RWPE2 (cell line): ENCODE measurements at regions not wholly inside any gene's neighbourhood (a gene's known extent, or its start where the extent isn't known, plus 50 kb on each side); places are given as distances from the start of the nearest gene placed in this dataset.

Source experiments
- ATAC-seq: fragments of 200-7000 bp; cut with Tn5 transposase; 3 replicates; pipeline ENCODE4 v1.9.1; 2021; ENCODE audit warnings: low read depth
- DNase-seq: peaks from one replicate; pipeline ENCODE4 v3.0.0-alpha.2; 2020; ENCODE audit warnings: low spot score
- H3K27ac ChIP-seq: fragments of 450-650 bp; 2 replicates; pipeline ENCODE4 v1.5.1; 2017; ENCODE audit warnings: mild to moderate bottlenecking; ENCODE audit not compliant: poor library complexity, severe bottlenecking
- H3K27me3 ChIP-seq: fragments of 250-450 bp; sonication (Bioruptor Pico); 2 replicates; pipeline ENCODE4 v1.5.1; 2021; ENCODE audit warnings: mild to moderate bottlenecking, moderate library complexity; ENCODE audit not compliant: insufficient read depth, poor library complexity, severe bottlenecking
- H3K36me3 ChIP-seq: fragments of 250-450 bp; sonication (Bioruptor Pico); 2 replicates; pipeline ENCODE4 v1.5.1; 2020; ENCODE audit warnings: low read depth, mild to moderate bottlenecking, moderate library complexity
- H3K4me1 ChIP-seq: fragments of 250-450 bp; sonication (Bioruptor Pico); 2 replicates; pipeline ENCODE4 v1.5.1; 2021; ENCODE audit warnings: mild to moderate bottlenecking, moderate library complexity; ENCODE audit not compliant: insufficient read depth, poor library complexity, severe bottlenecking
- H3K4me3 ChIP-seq: fragments of 250-450 bp; sonication (Bioruptor Pico); 2 replicates; pipeline ENCODE4 v1.5.1; 2021; ENCODE audit warnings: mild to moderate bottlenecking, moderate library complexity; ENCODE audit not compliant: severe bottlenecking
- H3K9me3 ChIP-seq: fragments of 250-450 bp; sonication (Bioruptor Pico); 2 replicates; pipeline ENCODE4 v1.5.1; 2021; ENCODE audit warnings: mild to moderate bottlenecking, moderate library complexity; ENCODE audit not compliant: severe bottlenecking
- TF ChIP-seq, protein P1 (sequence below): fragments of 450-650 bp; IDR thresholded peaks from one replicate; pipeline ENCODE4 v1.5.1; 2017; ENCODE audit warnings: mild to moderate bottlenecking, moderate library complexity; ENCODE audit not compliant: poor library complexity, severe bottlenecking

DNA sequence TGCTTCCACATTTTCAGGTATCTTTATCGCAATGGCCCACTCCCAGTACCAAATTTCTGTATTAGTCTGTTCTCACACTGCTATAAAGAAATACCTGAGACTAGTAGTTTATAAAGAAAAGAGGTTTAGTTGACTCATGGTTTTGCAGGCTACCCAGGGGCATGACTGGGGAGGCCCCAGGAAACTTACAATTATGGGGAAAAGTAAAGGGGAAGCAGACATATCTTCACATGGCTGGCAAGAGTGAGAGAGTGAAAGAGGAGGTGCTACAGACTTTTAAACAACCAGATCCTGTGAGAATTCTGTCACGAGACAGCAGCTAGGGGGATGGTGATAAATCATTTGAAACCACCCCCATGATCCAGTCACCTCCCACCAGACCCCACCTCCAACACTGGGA is 238.2 kb upstream of the DMAC1 start:
- no peak overlapping the region for H3K4me3 ChIP-seq
- TF ChIP-seq, protein P1, sequence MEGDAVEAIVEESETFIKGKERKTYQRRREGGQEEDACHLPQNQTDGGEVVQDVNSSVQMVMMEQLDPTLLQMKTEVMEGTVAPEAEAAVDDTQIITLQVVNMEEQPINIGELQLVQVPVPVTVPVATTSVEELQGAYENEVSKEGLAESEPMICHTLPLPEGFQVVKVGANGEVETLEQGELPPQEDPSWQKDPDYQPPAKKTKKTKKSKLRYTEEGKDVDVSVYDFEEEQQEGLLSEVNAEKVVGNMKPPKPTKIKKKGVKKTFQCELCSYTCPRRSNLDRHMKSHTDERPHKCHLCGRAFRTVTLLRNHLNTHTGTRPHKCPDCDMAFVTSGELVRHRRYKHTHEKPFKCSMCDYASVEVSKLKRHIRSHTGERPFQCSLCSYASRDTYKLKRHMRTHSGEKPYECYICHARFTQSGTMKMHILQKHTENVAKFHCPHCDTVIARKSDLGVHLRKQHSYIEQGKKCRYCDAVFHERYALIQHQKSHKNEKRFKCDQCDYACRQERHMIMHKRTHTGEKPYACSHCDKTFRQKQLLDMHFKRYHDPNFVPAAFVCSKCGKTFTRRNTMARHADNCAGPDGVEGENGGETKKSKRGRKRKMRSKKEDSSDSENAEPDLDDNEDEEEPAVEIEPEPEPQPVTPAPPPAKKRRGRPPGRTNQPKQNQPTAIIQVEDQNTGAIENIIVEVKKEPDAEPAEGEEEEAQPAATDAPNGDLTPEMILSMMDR = no peak
- H3K27ac ChIP-seq = no peak overlapping the region
- no peaks in the 10 kb centered on the region for H3K4me1 ChIP-seq
- H3K27me3 ChIP-seq = no peaks in the 10 kb centered on the region
- peaks cover 3% of the 10 kb centered on the region for H3K9me3 ChIP-seq
- DNase-seq (no peak), ATAC-seq (no peak)
- no peaks in the 10 kb centered on the region for H3K36me3 ChIP-seq

DNA sequence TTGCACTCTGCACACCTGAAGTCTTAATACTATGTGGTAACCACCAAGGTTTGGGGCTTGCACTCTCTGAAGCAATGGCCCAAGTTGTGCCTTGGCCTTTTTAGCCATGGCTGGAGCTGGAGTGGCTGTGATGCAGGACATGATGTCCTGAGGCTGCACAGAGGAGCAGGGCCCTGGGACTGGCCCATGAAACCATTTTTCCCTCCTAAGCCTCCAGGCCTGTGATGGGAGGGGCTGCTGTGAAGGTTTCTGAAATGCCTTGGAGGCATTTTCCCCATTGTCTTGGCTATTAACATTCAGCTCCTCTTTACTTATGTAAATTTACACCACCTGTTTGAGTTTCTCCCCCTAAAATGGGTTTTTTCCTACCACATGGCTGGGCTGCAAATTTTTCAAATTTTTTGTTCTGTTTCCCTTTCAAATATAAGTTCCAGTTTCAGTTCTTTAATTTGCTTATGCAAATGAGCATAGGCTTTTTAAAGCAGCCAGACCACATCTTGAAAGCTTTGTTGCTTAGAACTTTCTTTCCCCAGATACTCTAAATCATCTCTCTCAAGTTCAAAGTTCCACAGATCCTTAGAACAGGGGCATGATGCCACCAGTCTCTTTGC is 237.4 kb upstream of the DMAC1 start:
- peaks cover 3% of the 10 kb centered on the region for H3K9me3 ChIP-seq
- ATAC-seq (no peak), DNase-seq (no peak)
- TF ChIP-seq, protein P1 = no peak
- no peak overlapping the region for H3K4me3 ChIP-seq
- H3K4me1 ChIP-seq = no peaks in the 10 kb centered on the region
- H3K27me3 ChIP-seq = no peaks in the 10 kb centered on the region
- H3K27ac ChIP-seq = no peak overlapping the region
- no peaks in the 10 kb centered on the region for H3K36me3 ChIP-seq

DNA sequence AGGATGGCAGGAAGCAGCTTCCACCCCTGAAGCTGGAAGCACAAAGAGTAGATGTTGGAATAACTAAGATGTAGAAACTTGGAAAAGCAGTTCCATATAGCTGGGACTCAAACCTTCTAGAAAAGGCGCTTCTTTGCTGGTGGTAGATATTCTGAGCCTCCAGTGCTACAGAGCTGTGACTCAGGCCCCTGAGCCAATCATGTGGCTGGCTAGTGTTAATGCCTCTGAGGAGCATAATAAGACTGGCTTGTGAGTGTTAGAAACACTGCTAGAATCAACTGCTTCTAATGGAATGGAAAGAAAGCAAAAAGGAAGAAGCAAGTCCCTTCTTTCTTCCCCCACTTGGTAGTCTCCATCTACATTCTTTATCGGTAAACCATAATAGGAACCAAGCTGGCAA is 234.2 kb upstream of the DMAC1 start:
- TF ChIP-seq, protein P1 = no peak
- no peak overlapping the region for H3K27ac ChIP-seq
- H3K9me3 ChIP-seq = peaks cover 3% of the 10 kb centered on the region
- ATAC-seq (no peak), DNase-seq (no peak)
- H3K4me3 ChIP-seq = no peak overlapping the region
- H3K4me1 ChIP-seq = no peaks in the 10 kb centered on the region
- H3K27me3 ChIP-seq = no peaks in the 10 kb centered on the region
- no peaks in the 10 kb centered on the region for H3K36me3 ChIP-seq

DNA sequence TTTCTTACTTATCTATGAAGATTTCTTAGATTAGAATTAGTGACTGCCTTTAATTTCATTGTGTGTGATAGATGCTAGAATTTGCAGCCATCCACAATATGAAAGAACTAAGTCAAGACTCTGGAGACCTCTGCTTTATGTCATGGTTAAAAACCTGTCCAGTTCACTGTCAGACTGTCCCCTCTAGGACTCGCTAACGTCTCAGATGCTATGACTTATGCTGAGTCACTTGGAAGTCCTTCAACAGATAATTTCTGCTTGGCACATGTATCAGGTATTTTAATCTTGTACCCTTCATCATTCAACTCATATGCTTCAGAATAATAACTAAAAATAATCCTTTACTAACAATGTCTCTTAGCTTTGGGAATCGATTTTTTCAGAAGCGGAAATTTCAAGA is 230.5 kb upstream of the DMAC1 start:
- no peaks in the 10 kb centered on the region for H3K36me3 ChIP-seq
- H3K4me3 ChIP-seq = no peak overlapping the region
- ATAC-seq (no peak), DNase-seq (no peak)
- H3K9me3 ChIP-seq = no peaks in the 10 kb centered on the region
- H3K4me1 ChIP-seq = no peaks in the 10 kb centered on the region
- no peak overlapping the region for H3K27ac ChIP-seq
- peaks cover 2% of the 10 kb centered on the region for H3K27me3 ChIP-seq
- TF ChIP-seq, protein P1 = no peak

DNA sequence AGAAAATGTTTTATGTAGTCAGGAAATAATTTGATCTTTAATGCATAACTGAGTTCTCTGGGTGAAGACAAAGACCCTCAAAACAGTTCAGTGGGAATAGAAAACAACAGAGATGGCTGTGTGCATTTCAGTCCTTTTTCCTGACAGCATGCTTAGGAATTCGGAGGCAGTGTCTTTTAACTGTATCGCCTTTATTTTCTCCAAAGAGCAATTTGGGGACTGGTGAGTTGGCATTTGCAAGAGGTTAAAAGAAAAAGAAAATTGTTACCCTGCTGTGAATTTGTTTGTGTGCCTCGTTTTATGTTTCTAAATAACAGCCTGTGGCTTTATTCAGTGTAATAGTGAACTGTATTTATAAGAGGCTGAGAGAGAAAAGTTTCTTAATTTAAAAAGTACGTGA is 227.8 kb upstream of the DMAC1 start:
- no peak overlapping the region for H3K27ac ChIP-seq
- TF ChIP-seq, protein P1 = no peak

More for the DNA sequence above, 227.8 kb upstream of the DMAC1 start:
- H3K36me3 ChIP-seq = no peaks in the 10 kb centered on the region
- H3K9me3 ChIP-seq = no peaks in the 10 kb centered on the region
- DNase-seq (no peak), ATAC-seq (no peak)
- H3K4me3 ChIP-seq = no peak overlapping the region
- H3K27me3 ChIP-seq = peaks cover 2% of the 10 kb centered on the region
- H3K4me1 ChIP-seq = no peaks in the 10 kb centered on the region
